Neural cell (in vitro differentiated cells): ENCODE measurements at regions not wholly inside any gene's neighbourhood (a gene's known extent, or its start where the extent isn't known, plus 50 kb on each side); places are given as distances from the start of the nearest gene placed in this dataset.

Source experiments
- H2AFZ ChIP-seq: fragments of 200-600, 300-800 bp; sonication (generic), shearing (Covaris generic); 2 replicates; pipeline ENCODE4 v1.6.0; 2014; ENCODE audit warnings: low read depth, mild to moderate bottlenecking, antibody characterized with exemption, low read length, moderate library complexity
- H3F3A ChIP-seq: fragments of 200-600 bp; shearing (Covaris generic); 2 replicates; pipeline ENCODE4 v1.6.1; 2016; ENCODE audit warnings: mild to moderate bottlenecking, moderate library complexity, mixed read lengths, antibody characterized with exemption, low read length; ENCODE audit not compliant: insufficient read depth, poor library complexity, severe bottlenecking
- H3K27ac ChIP-seq: fragments of 200-600, 300-800 bp; sonication (generic), shearing (Covaris generic); 2 replicates; pipeline ENCODE4 v1.5.1; 2014; ENCODE audit warnings: mild to moderate bottlenecking, low read length, moderate library complexity
- H3K27me3 ChIP-seq: fragments of 300-800, 200-600 bp; sonication (generic), shearing (Covaris generic); 2 replicates; pipeline ENCODE4 v1.6.0; 2014; ENCODE audit warnings: mild to moderate bottlenecking, low read depth, low read length, moderate library complexity; ENCODE audit not compliant: insufficient read depth
- H3K36me3 ChIP-seq: fragments of 300-800, 200-600 bp; sonication (generic), shearing (Covaris generic); 2 replicates; pipeline ENCODE4 v1.5.1; 2014; ENCODE audit warnings: mild to moderate bottlenecking, antibody characterized with exemption, low read length, moderate library complexity; ENCODE audit not compliant: insufficient read depth
- H3K4me2 ChIP-seq: fragments of 300-800, 200-600 bp; sonication (generic), shearing (Covaris generic); 2 replicates; pipeline ENCODE4 v1.6.0; 2014; ENCODE audit warnings: mild to moderate bottlenecking, low read length
- H3K4me3 ChIP-seq: fragments of 300-800, 200-600 bp; sonication (generic), shearing (Covaris generic); 2 replicates; pipeline ENCODE4 v1.5.1; 2014; ENCODE audit warnings: mild to moderate bottlenecking, low read length, moderate library complexity
- H3K79me2 ChIP-seq: fragments of 200-600 bp; shearing (Covaris generic); replicated peaks from 2 replicates; pipeline ENCODE4 v1.6.0; 2014; ENCODE audit warnings: mild to moderate bottlenecking, low read length, moderate library complexity; ENCODE audit not compliant: insufficient read depth
- H3K9ac ChIP-seq: fragments of 300-800, 200-600 bp; sonication (generic), shearing (Covaris generic); 2 replicates; pipeline ENCODE4 v1.6.1; 2016; ENCODE audit warnings: mild to moderate bottlenecking, low read length, mixed read lengths
- H3K9me2 ChIP-seq: fragments of 200-600 bp; shearing (Covaris generic); 2 replicates; pipeline ENCODE4 v1.6.1; 2016; ENCODE audit warnings: mild to moderate bottlenecking, low read length, mixed read lengths; ENCODE audit not compliant: insufficient read depth
- H3K9me3 ChIP-seq: fragments of 200-600, 300-800 bp; sonication (generic), shearing (Covaris generic); 2 replicates; pipeline ENCODE4 v1.6.1; 2016; ENCODE audit warnings: mild to moderate bottlenecking, mixed run types, low read length, moderate library complexity, mixed read lengths
- H4K20me1 ChIP-seq: fragments of 200-600 bp; shearing (Covaris generic); 2 replicates; pipeline ENCODE4 v1.6.1; 2016; ENCODE audit warnings: mild to moderate bottlenecking, mixed run types; ENCODE audit not compliant: insufficient read depth
- EP300 ChIP-seq: fragments of 450-650 bp; conservative IDR thresholded peaks from 2 replicates; pipeline ENCODE4 v1.6.1; 2014; ENCODE audit warnings: antibody characterized with exemption, mild to moderate bottlenecking, moderate library complexity; ENCODE audit not compliant: poor library complexity, severe bottlenecking
- EZH2 ChIP-seq: fragments of 200-600, 300-800 bp; shearing (Covaris generic), sonication (generic); IDR thresholded peaks from 2 replicates; pipeline ENCODE4 v1.6.1; 2014; ENCODE audit warnings: antibody characterized with exemption, low read length, borderline replicate concordance, mild to moderate bottlenecking; ENCODE audit not compliant: insufficient read depth, poor library complexity, severe bottlenecking
- MXI1 ChIP-seq: fragments of 450-650 bp; conservative IDR thresholded peaks from 2 replicates; pipeline ENCODE4 v1.6.1; 2014; ENCODE audit warnings: antibody characterized with exemption, mild to moderate bottlenecking; ENCODE audit not compliant: poor library complexity, severe bottlenecking
- POLR2AphosphoS5 ChIP-seq: IDR thresholded peaks from 2 replicates; pipeline ENCODE4 v1.6.1; 2012
- RAD21 ChIP-seq: fragments of 450-650 bp; conservative IDR thresholded peaks from 2 replicates; pipeline ENCODE4 v1.6.1; 2014; ENCODE audit warnings: antibody characterized with exemption, mild to moderate bottlenecking, moderate library complexity
- REST ChIP-seq: IDR thresholded peaks from 2 replicates; pipeline ENCODE4 v1.6.1; 2012; ENCODE audit warnings: borderline replicate concordance
- SMC3 ChIP-seq: fragments of 450-650 bp; conservative IDR thresholded peaks from 2 replicates; pipeline ENCODE4 v1.6.1; 2014; ENCODE audit warnings: antibody characterized with exemption, mild to moderate bottlenecking, moderate library complexity; ENCODE audit not compliant: poor library complexity
- TAF1 ChIP-seq: IDR thresholded peaks from 2 replicates; pipeline ENCODE4 v1.6.1; 2012; ENCODE audit warnings: low read depth
- TF ChIP-seq, protein P1 (sequence below): fragments of 450-650 bp; IDR thresholded peaks from 2 replicates; pipeline ENCODE4 v1.5.1; 2014; ENCODE audit warnings: antibody characterized with exemption, mild to moderate bottlenecking, moderate library complexity; ENCODE audit not compliant: poor library complexity, severe bottlenecking

DNA sequence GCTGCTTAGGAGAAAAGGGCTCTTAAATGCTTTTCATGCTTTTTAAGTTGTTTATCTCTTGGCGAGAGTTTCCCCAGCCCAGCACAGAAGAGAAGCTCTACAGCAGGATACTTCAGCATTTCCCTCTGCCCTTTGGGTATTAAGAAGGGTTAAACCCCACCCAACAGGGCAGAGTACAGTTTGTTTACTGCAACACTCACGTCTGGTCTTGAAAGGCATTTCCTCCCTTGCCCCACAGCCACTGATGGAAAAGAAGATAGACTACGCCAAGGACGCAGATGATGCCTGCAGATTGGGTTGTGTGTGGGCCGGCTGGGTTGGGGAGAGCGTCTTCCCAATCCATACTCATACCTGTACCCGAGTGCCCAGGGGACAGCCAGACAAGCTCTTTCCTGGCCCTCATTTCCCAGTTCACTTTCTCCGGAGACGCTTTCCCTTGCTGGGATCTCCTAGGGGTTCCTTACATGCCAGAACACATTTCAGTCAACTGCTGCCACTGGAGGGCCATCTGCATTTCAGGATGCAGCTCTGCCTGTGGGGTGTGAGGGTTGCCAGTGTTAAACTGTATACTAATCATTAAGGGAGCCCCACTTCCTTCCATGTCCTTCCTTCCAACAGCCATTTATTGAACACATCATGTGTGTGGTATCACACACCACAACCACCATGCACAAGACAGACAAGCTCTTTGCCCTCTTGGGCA, 96.5 kb upstream of the DHX15 start:
- TF ChIP-seq RAD21 (no peak), MXI1 (no peak), REST (no peak), SMC3 (no peak), TAF1 (no peak), EZH2 (no peak), POLR2AphosphoS5 (no peak)
- TF ChIP-seq, protein P1, sequence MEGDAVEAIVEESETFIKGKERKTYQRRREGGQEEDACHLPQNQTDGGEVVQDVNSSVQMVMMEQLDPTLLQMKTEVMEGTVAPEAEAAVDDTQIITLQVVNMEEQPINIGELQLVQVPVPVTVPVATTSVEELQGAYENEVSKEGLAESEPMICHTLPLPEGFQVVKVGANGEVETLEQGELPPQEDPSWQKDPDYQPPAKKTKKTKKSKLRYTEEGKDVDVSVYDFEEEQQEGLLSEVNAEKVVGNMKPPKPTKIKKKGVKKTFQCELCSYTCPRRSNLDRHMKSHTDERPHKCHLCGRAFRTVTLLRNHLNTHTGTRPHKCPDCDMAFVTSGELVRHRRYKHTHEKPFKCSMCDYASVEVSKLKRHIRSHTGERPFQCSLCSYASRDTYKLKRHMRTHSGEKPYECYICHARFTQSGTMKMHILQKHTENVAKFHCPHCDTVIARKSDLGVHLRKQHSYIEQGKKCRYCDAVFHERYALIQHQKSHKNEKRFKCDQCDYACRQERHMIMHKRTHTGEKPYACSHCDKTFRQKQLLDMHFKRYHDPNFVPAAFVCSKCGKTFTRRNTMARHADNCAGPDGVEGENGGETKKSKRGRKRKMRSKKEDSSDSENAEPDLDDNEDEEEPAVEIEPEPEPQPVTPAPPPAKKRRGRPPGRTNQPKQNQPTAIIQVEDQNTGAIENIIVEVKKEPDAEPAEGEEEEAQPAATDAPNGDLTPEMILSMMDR = no peak
- H3K27me3 ChIP-seq = no peaks in the 10 kb centered on the region
- H3K4me3 ChIP-seq = no peak overlapping the region
- H3K9ac ChIP-seq = no peak overlapping the region
- no peaks in the 10 kb centered on the region for H3K36me3 ChIP-seq
- H4K20me1 ChIP-seq = no peaks in the 10 kb centered on the region
- no peak overlapping the region for H2AFZ ChIP-seq
- no peak overlapping the region for H3K27ac ChIP-seq
- H3K9me2 ChIP-seq = no peaks in the 10 kb centered on the region
- H3K9me3 ChIP-seq = no peaks in the 10 kb centered on the region
- H3K79me2 ChIP-seq = no peaks in the 10 kb centered on the region
- H3K4me2 ChIP-seq = no peak overlapping the region
- no peaks in the 10 kb centered on the region for H3F3A ChIP-seq

DNA sequence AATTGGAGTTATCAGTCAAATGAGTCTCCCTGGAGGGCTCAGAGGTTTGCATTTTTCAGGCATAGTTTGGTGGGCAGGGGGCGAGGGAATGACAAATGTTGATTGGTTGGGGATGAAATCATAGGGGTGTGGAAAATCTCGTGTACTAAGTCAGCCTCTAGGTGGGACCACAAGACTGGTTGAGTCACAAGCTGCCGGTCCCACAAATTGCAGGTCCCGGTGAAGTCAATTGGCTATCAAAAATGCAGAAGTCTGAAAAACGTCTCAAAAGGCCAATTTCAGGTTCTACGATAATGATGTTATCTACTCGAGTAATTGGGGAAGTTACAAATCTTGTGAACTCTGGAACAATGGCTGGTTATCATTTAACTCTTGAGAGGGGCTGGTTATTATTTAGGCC, 98.8 kb upstream of the DHX15 start:
- Histone ChIP-seq H3K27me3 (no peaks in the 10 kb centered on the region), H3K9ac (no peak overlapping the region), H3K4me3 (no peak overlapping the region), H3K79me2 (no peaks in the 10 kb centered on the region), H3K9me3 (no peaks in the 10 kb centered on the region), H4K20me1 (no peaks in the 10 kb centered on the region), H3F3A (no peaks in the 10 kb centered on the region), H3K27ac (no peak overlapping the region), H2AFZ (no peak overlapping the region), H3K4me2 (no peak overlapping the region), H3K9me2 (no peaks in the 10 kb centered on the region), H3K36me3 (no peaks in the 10 kb centered on the region)
- TF ChIP-seq TAF1 (no peak), MXI1 (no peak), EZH2 (no peak), EP300 (no peak), POLR2AphosphoS5 (no peak), RAD21 (no peak), REST (no peak), SMC3 (no peak)
- TF ChIP-seq, protein P1 = no peak
